ENCODE measurements at regions not wholly inside any gene's neighbourhood (a gene's known extent, or its start where the extent isn't known, plus 50 kb on each side); places are given as distances from the start of the nearest gene placed in this dataset.
A peak's percentile ranks its signal among the peaks of the same experiment; 100 is the strongest.

DNA sequence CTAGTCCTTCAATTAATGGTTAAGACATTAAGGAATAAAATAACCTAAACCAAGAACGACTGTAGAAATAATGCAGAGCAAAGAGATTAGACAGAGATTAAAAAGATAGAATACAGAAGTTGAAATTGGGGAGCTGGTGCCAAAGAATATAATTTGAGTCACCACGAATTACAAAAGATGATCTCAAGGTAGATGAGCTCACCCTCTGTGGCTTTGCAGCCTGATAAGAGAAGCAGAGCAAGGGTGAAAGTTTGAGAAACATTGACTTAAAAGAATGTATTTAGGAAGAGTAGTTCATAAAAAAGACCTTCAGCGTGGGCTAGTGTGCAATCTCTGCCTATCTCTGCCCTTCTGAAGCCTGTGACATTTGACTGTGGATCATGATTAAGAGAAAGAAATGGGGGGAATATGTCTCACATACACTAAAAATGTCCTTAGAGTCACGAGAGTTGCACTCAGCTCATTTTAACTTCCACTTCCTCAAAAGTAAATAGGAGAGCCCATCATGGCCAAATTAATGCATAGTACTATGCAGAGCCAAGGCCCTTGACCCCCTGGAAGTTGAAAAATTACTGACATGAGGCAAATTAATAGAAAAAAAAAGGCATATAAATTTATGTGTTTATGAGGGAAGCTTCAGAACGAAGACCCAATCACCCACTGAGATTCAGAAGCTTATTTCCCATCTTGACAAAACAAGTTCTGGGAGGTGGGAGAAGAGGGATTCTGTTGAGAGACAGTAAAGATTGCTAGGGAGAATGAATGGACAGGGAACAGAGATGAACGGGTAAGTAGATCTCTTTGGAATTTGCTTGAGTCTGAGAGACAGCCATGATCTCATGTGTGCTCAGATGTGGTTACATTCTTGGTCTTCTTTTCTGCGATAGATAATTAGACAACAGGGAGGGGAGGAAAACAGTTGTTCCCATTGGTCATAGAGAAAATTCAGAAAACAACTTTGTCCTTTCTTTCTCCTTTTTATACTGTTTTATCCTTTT, 395.4 kb upstream of the LRRC7 start:
- H3K27ac ChIP-seq: no peak overlapping the region
- TF ChIP-seq, protein P1, sequence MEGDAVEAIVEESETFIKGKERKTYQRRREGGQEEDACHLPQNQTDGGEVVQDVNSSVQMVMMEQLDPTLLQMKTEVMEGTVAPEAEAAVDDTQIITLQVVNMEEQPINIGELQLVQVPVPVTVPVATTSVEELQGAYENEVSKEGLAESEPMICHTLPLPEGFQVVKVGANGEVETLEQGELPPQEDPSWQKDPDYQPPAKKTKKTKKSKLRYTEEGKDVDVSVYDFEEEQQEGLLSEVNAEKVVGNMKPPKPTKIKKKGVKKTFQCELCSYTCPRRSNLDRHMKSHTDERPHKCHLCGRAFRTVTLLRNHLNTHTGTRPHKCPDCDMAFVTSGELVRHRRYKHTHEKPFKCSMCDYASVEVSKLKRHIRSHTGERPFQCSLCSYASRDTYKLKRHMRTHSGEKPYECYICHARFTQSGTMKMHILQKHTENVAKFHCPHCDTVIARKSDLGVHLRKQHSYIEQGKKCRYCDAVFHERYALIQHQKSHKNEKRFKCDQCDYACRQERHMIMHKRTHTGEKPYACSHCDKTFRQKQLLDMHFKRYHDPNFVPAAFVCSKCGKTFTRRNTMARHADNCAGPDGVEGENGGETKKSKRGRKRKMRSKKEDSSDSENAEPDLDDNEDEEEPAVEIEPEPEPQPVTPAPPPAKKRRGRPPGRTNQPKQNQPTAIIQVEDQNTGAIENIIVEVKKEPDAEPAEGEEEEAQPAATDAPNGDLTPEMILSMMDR (IDR thresholded peaks at IDR 0.05): no peak
- no peak for TF ChIP-seq ZFX (IDR thresholded peaks at IDR 0.05; ENCODE audit: borderline replicate concordance)

DNA sequence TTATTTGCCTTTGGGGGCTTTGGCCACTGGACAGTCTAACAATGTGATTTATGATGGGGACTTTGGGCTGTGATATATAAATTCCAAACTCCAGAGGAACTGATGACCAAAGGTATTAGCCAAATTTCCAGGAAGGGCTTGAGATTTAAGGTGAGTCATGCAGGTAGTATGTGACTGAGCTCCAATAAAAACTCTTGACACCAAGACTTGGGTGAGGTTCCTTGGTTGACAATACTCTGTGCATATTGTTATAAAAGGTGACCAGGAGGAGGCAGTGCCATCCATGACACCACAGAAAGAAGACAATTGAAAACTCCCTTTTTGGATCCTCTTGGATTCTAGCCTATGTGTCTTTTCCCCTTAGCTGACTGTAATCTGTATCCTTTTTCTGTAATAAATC, 392.7 kb upstream of the LRRC7 start:
- TF ChIP-seq, protein P1 (IDR thresholded peaks at IDR 0.05): peak; percentile 30; the same call in 1 of the 2 replicates
- TF ChIP-seq ZFX (IDR thresholded peaks at IDR 0.05; ENCODE audit: borderline replicate concordance): no peak

DNA sequence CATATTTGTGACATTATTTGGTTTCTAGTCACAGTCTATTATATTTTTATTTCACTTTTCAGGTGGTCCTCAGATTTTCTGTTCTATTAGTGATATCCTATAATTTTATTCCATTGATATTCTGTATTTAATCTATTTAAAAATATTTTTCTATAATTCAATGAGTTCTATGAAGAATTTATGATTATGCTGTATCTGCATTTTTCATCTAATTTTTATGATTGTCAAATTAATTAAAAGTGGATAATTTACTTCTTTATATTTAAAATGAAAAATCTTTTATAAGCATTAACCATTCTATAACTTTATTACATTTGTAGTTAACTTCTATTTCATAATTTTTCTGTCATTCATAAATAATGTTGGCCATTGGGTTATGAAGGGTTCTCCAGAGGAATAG, 387.4 kb upstream of the LRRC7 start:
- TF ChIP-seq, protein P1 (IDR thresholded peaks at IDR 0.05): no peak
- TF ChIP-seq ZFX (IDR thresholded peaks at IDR 0.05; ENCODE audit: borderline replicate concordance): no peak
- no peak overlapping the region for H3K27ac ChIP-seq

More for the DNA sequence above, 392.7 kb upstream of the LRRC7 start:
- no peak overlapping the region for H3K27ac ChIP-seq

DNA sequence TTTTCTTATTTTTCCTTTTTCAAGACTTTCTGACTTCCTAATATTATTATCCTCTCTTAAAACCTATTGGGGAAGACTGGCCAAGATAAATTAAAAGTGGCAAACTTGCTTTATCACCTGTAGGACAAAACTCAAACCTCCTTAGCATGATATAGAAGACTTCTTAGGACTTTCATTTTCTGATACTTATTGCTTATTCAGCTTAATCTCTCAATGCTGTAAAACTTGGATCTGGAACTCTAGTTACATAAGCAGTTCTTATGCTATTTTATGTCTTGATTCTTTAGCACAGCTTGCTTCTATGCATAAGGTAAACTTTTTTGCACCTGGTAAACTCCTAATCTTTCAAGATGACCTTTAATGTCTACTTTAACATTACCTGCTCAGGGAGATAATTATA, 382.3 kb upstream of the LRRC7 start:
- TF ChIP-seq ZFX (IDR thresholded peaks at IDR 0.05; ENCODE audit: borderline replicate concordance): no peak
- TF ChIP-seq, protein P1 (IDR thresholded peaks at IDR 0.05): no peak
- no peak overlapping the region for H3K27ac ChIP-seq

DNA sequence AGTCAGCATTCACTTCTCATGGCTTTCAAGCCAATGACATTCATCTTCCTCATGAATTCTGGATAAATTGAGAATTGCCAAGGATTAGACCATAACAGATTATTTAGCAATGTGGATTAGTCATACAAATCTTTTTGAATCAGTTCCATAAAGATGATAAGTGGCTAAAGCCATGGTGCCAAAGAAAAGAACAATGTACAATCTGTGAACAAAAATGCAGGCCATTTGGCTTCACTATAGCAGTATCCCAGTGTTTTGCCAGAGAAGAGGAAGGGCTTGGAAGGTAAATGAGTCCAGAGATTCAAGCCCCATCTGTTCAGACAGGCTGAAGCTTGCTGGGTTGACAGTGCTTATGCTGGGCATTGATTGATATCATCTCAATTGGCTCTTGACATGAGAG, 376.4 kb upstream of the LRRC7 start:
- TF ChIP-seq ZFX (IDR thresholded peaks at IDR 0.05; ENCODE audit: borderline replicate concordance): no peak
- TF ChIP-seq, protein P1 (IDR thresholded peaks at IDR 0.05): no peak
- no peak overlapping the region for H3K27ac ChIP-seq

DNA sequence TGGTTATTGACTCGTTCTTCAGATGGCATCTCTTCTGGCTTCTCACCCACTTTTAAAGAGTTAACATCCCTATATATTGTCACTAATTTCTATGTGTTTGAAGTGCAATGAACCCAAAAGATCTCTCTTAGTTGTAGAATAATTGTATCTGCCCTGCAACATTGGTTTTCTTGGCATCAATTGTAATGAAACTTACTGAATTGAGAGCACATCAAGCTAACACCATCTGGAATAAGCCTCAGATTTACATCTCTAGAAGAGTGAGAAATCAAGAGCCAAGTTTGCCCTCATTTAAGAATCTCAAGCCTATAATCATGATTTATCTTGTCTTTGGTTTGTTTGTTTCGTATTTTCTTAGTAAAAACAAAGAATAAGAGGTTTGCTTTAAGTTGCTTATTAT, 372.6 kb upstream of the LRRC7 start:
- TF ChIP-seq ZFX (IDR thresholded peaks at IDR 0.05; ENCODE audit: borderline replicate concordance): no peak
- TF ChIP-seq, protein P1 (IDR thresholded peaks at IDR 0.05): no peak
- H3K27ac ChIP-seq: no peak overlapping the region

DNA sequence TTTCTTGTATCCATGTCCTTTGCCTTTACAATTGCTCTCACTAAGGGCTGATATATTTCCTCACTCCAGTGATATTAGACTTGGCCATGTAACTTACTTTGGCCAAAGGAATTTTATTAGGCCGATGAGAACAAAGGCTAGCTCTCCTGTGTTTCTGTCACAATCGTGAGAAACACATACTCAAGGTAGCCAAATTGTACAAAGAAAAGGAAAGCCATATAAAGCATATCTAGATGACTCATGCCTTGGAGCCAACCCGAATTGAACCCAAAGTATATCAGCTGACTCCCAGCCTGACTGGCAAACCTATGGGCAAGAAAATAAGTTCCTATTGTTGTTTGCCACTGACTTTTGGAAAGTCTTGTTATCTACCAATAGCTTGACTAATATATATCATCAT, 371.7 kb upstream of the LRRC7 start:
- TF ChIP-seq, protein P1 (IDR thresholded peaks at IDR 0.05): no peak
- no peak for TF ChIP-seq ZFX (IDR thresholded peaks at IDR 0.05; ENCODE audit: borderline replicate concordance)
- H3K27ac ChIP-seq: no peak overlapping the region

Data from 22Rv1 (cell line).